NCI-H69 (cell line): ENCODE measurements at regions not wholly inside any gene's neighbourhood (a gene's known extent, or its start where the extent isn't known, plus 50 kb on each side); places are given as distances from the start of the nearest gene placed in this dataset.
A peak's percentile ranks its signal among the peaks of the same experiment; 100 is the strongest.

Experiments
- DNase-seq: peaks from one replicate; lab custom pipeline; 2025; lab: John Stamatoyannopoulos, UW

- DNase-seq: no peak
These were observed 370.7 kb downstream of the INSC start for GRCh38 chr11:15485432-15485831.

GRCh38 chr11:15489281-15489680 is 374.6 kb downstream of the INSC start:
- DNase-seq: no peak

- DNase-seq: no peak
These were observed 375.8 kb downstream of the INSC start for GRCh38 chr11:15490535-15490934.

GRCh38 chr11:15493066-15493465 is 378.3 kb downstream of the INSC start:
- DNase-seq: peak; percentile 55

GRCh38 chr11:15493921-15494620 is 379.3 kb downstream of the INSC start:
- DNase-seq: peak; percentile 84

- no peak for DNase-seq
These were observed 380.0 kb downstream of the INSC start for GRCh38 chr11:15494740-15495139.

- no peak for DNase-seq
These were observed 380.7 kb downstream of the INSC start for GRCh38 chr11:15495462-15495861.

- DNase-seq: peak; percentile 12
These were observed 382.6 kb downstream of the INSC start for GRCh38 chr11:15497366-15497765.

GRCh38 chr11:15499674-15500073 is 385.0 kb downstream of the INSC start:
- peak; percentile 17 for DNase-seq

GRCh38 chr11:15500643-15501042 is 385.9 kb downstream of the INSC start:
- DNase-seq: peak; percentile 12

- no peak for DNase-seq
These were observed 386.8 kb downstream of the INSC start for GRCh38 chr11:15501566-15501965.

- DNase-seq: no peak
These were observed 390.4 kb downstream of the INSC start for GRCh38 chr11:15505155-15505554.

- DNase-seq: peak; percentile 89
These were observed 392.9 kb downstream of the INSC start for GRCh38 chr11:15507592-15507991.

GRCh38 chr11:15509082-15509481 is 394.4 kb downstream of the INSC start:
- DNase-seq: no peak

- DNase-seq: no peak
These were observed 404.5 kb downstream of the INSC start for GRCh38 chr11:15519124-15519791.

GRCh38 chr11:15519911-15520310 is 405.2 kb downstream of the INSC start:
- no peak for DNase-seq

- peak; percentile 48 for DNase-seq
These were observed 408.8 kb downstream of the INSC start for GRCh38 chr11:15523543-15523942.

GRCh38 chr11:15525582-15525981 is 410.9 kb downstream of the INSC start:
- peak; percentile 12 for DNase-seq

- no peak for DNase-seq
These were observed 411.3 kb downstream of the INSC start for GRCh38 chr11:15526032-15526431.

- no peak for DNase-seq
These were observed 412.2 kb downstream of the INSC start for GRCh38 chr11:15526859-15527450.

GRCh38 chr11:15532432-15532831 is 417.7 kb downstream of the INSC start:
- DNase-seq: no peak

GRCh38 chr11:15534266-15534665 is 419.5 kb downstream of the INSC start:
- DNase-seq: no peak

GRCh38 chr11:15535414-15535813 is 420.7 kb downstream of the INSC start:
- DNase-seq: no peak
